Activated CD8-positive, alpha-beta memory T cell treated with anti-CD3 and anti-CD28 coated beads, Interleukin-2, amount 10 ng/mL, durations not matched to agents 7 days and 5 days (primary cell): ENCODE measurements at regions not wholly inside any gene's neighbourhood (a gene's known extent, or its start where the extent isn't known, plus 50 kb on each side); places are given as distances from the start of the nearest gene placed in this dataset.

ENCODE experiments used
- ATAC-seq: fragments of 150-1000 bp; cut with Tn5 transposase; one replicate; pipeline ENCODE4 v1.10.0; 2021; ENCODE audit warnings: moderate library complexity
- CTCF ChIA-PET: fragments of 350-600 bp; sonication (Branson Sonifier 250); formaldehyde crosslinking; loops from one replicate; lab custom pipeline; 2021; ENCODE audit warnings: antibody characterized with exemption; lab: Charles Lee
- DNase-seq: peaks from one replicate; pipeline ENCODE4 v3.0.0-alpha.2; 2020
- H3K27ac Mint-ChIP-seq: one replicate; pipeline ENCODE4 v1.8.0; 2021; ENCODE audit warnings: mild to moderate bottlenecking, mixed read lengths
- H3K27me3 Mint-ChIP-seq: one replicate; pipeline ENCODE4 v1.8.0; 2021; ENCODE audit warnings: mixed read lengths
- H3K36me3 Mint-ChIP-seq: one replicate; pipeline ENCODE4 v1.8.0; 2021; ENCODE audit warnings: mild to moderate bottlenecking, mixed read lengths
- H3K4me1 Mint-ChIP-seq: one replicate; pipeline ENCODE4 v1.8.0; 2021; ENCODE audit warnings: mixed read lengths
- H3K4me3 Mint-ChIP-seq: one replicate; pipeline ENCODE4 v1.8.0; 2021; ENCODE audit warnings: mild to moderate bottlenecking, moderate library complexity, mixed read lengths
- H3K9me3 Mint-ChIP-seq: one replicate; pipeline ENCODE4 v1.8.0; 2022; ENCODE audit warnings: low read depth, mixed read lengths

GRCh38 chr10:3723766-3724165 is 61.2 kb downstream of the KLF6 start:
- CTCF ChIA-PET: no interaction called here
- Mint-ChIP-seq H3K4me1 (no peaks in the 10 kb centered on the region), H3K27me3 (peaks cover 24% of the 10 kb centered on the region), H3K9me3 (no peaks in the 10 kb centered on the region), H3K4me3 (no peak overlapping the region), H3K27ac (no peak overlapping the region), H3K36me3 (peaks cover 2% of the 10 kb centered on the region)
- DNase-seq (no peak), ATAC-seq (no peak)

GRCh38 chr10:3720228-3721019 is 64.6 kb downstream of the KLF6 start:
- ATAC-seq (no peak), DNase-seq (no peak)
- Mint-ChIP-seq H3K27ac (no peak overlapping the region), H3K9me3 (no peaks in the 10 kb centered on the region), H3K27me3 (peaks cover 16% of the 10 kb centered on the region), H3K4me3 (no peak overlapping the region), H3K36me3 (no peaks in the 10 kb centered on the region), H3K4me1 (no peaks in the 10 kb centered on the region)
- CTCF ChIA-PET: no interaction called here

GRCh38 chr10:3719024-3719843 is 65.8 kb downstream of the KLF6 start:
- Mint-ChIP-seq H3K4me3 (no peak overlapping the region), H3K27me3 (peaks cover 11% of the 10 kb centered on the region), H3K9me3 (no peaks in the 10 kb centered on the region), H3K4me1 (no peaks in the 10 kb centered on the region), H3K36me3 (no peaks in the 10 kb centered on the region), H3K27ac (no peak overlapping the region)
- no peak for ATAC-seq
- CTCF ChIA-PET: no interaction called here
- no peak for DNase-seq

GRCh38 chr10:3716093-3716492 is 68.9 kb downstream of the KLF6 start:
- no peaks in the 10 kb centered on the region for H3K27me3 Mint-ChIP-seq
- no peak for ATAC-seq

GRCh38 chr10:3714967-3715366 is 70.0 kb downstream of the KLF6 start:
- CTCF ChIA-PET: no interaction called here
- Mint-ChIP-seq H3K4me3 (no peak overlapping the region), H3K9me3 (peaks cover 9% of the 10 kb centered on the region), H3K36me3 (peaks cover 8% of the 10 kb centered on the region), H3K4me1 (peaks cover under 1% of the 10 kb centered on the region), H3K27me3 (no peaks in the 10 kb centered on the region), H3K27ac (no peak overlapping the region)
- DNase-seq: no peak
- ATAC-seq: no peak

More at GRCh38 chr10:3716093-3716492, 68.9 kb downstream of the KLF6 start:
- no peak for DNase-seq
- H3K36me3 Mint-ChIP-seq: peaks cover 6% of the 10 kb centered on the region
- CTCF ChIA-PET: no interaction called here
- H3K4me1 Mint-ChIP-seq: no peaks in the 10 kb centered on the region
- no peak overlapping the region for H3K27ac Mint-ChIP-seq
- no peak overlapping the region for H3K4me3 Mint-ChIP-seq
- H3K9me3 Mint-ChIP-seq: peaks cover 6% of the 10 kb centered on the region

GRCh38 chr10:3714531-3714930 is 70.5 kb downstream of the KLF6 start:
- Mint-ChIP-seq H3K9me3 (peaks cover 9% of the 10 kb centered on the region), H3K27me3 (no peaks in the 10 kb centered on the region), H3K4me1 (peaks cover 1% of the 10 kb centered on the region), H3K36me3 (peaks cover 8% of the 10 kb centered on the region), H3K27ac (no peak overlapping the region), H3K4me3 (no peak overlapping the region)
- ATAC-seq (no peak), DNase-seq (no peak)
- CTCF ChIA-PET: interaction anchor here (0.5 to 1.0 kb wide), 2 partner anchors 10 to 24 kb away, joined by 3 read pairs; no protein-coding TSS in a partner anchor

GRCh38 chr10:3712707-3713106 is 72.3 kb downstream of the KLF6 start:
- no peak for ATAC-seq
- Mint-ChIP-seq H3K4me1 (peaks cover 7% of the 10 kb centered on the region), H3K36me3 (peaks cover 8% of the 10 kb centered on the region), H3K9me3 (peaks cover 9% of the 10 kb centered on the region), H3K27ac (no peak overlapping the region), H3K27me3 (no peaks in the 10 kb centered on the region), H3K4me3 (no peak overlapping the region)
- CTCF ChIA-PET: interaction anchor here (1.0 kb wide), 1 partner anchor 13 kb away, joined by 4 read pairs; no protein-coding TSS in a partner anchor
- DNase-seq: no peak

- peaks cover 8% of the 10 kb centered on the region for H3K36me3 Mint-ChIP-seq
- no peak overlapping the region for H3K27ac Mint-ChIP-seq
- ATAC-seq: no peak
- peaks cover 7% of the 10 kb centered on the region for H3K4me1 Mint-ChIP-seq
- no peaks in the 10 kb centered on the region for H3K27me3 Mint-ChIP-seq
- no peak overlapping the region for H3K4me3 Mint-ChIP-seq
- CTCF ChIA-PET: interaction anchor here (1.0 kb wide), 1 partner anchor 12 kb away, joined by 4 read pairs; no protein-coding TSS in a partner anchor
- H3K9me3 Mint-ChIP-seq: peaks cover 9% of the 10 kb centered on the region
- DNase-seq: no peak
These were observed 73.1 kb downstream of the KLF6 start for GRCh38 chr10:3711918-3712317.

- Mint-ChIP-seq H3K4me1 (peaks cover 7% of the 10 kb centered on the region), H3K36me3 (peaks cover 8% of the 10 kb centered on the region), H3K27me3 (no peaks in the 10 kb centered on the region), H3K4me3 (no peak overlapping the region), H3K9me3 (peaks cover 9% of the 10 kb centered on the region), H3K27ac (no peak overlapping the region)
- CTCF ChIA-PET: no interaction called here
- DNase-seq (no peak), ATAC-seq (no peak)
These were observed 74.2 kb downstream of the KLF6 start for GRCh38 chr10:3710764-3711163.

GRCh38 chr10:3709456-3710060 is 75.5 kb downstream of the KLF6 start:
- CTCF ChIA-PET: no interaction called here
- H3K9me3 Mint-ChIP-seq: peaks cover 9% of the 10 kb centered on the region
- no peaks in the 10 kb centered on the region for H3K27me3 Mint-ChIP-seq
- H3K4me1 Mint-ChIP-seq: peaks cover 7% of the 10 kb centered on the region
- DNase-seq (no peak), ATAC-seq (no peak)
- H3K36me3 Mint-ChIP-seq: peaks cover 8% of the 10 kb centered on the region
- H3K4me3 Mint-ChIP-seq: no peak overlapping the region
- no peak overlapping the region for H3K27ac Mint-ChIP-seq

- no peak overlapping the region for H3K4me3 Mint-ChIP-seq
- CTCF ChIA-PET: no interaction called here
These were observed 76.2 kb downstream of the KLF6 start for GRCh38 chr10:3708852-3709251.

GRCh38 chr10:3704565-3705325 is 80.3 kb downstream of the KLF6 start:
- Mint-ChIP-seq H3K36me3 (no peaks in the 10 kb centered on the region), H3K4me3 (no peak overlapping the region), H3K27me3 (peaks cover 10% of the 10 kb centered on the region), H3K4me1 (peaks cover 6% of the 10 kb centered on the region), H3K9me3 (no peaks in the 10 kb centered on the region), H3K27ac (no peak overlapping the region)
- CTCF ChIA-PET: interaction anchor here (0.9 kb wide), 1 partner anchor 9 kb away, joined by 3 read pairs; no protein-coding TSS in a partner anchor
- ATAC-seq (no peak), DNase-seq (no peak)

More at GRCh38 chr10:3708852-3709251, 76.2 kb downstream of the KLF6 start:
- H3K27me3 Mint-ChIP-seq: no peaks in the 10 kb centered on the region
- peaks cover 9% of the 10 kb centered on the region for H3K9me3 Mint-ChIP-seq
- DNase-seq (no peak), ATAC-seq (no peak)
- peaks cover 8% of the 10 kb centered on the region for H3K36me3 Mint-ChIP-seq
- H3K27ac Mint-ChIP-seq: no peak overlapping the region
- H3K4me1 Mint-ChIP-seq: peaks cover 7% of the 10 kb centered on the region

GRCh38 chr10:3702569-3702968 is 82.4 kb downstream of the KLF6 start:
- CTCF ChIA-PET: no interaction called here
- no peaks in the 10 kb centered on the region for H3K4me1 Mint-ChIP-seq
- H3K36me3 Mint-ChIP-seq: no peaks in the 10 kb centered on the region
- peaks cover 13% of the 10 kb centered on the region for H3K27me3 Mint-ChIP-seq
- H3K4me3 Mint-ChIP-seq: no peak overlapping the region
- no peak for ATAC-seq
- H3K9me3 Mint-ChIP-seq: no peaks in the 10 kb centered on the region
- H3K27ac Mint-ChIP-seq: no peak overlapping the region
- DNase-seq: no peak
